ENCODE measurements at regions not wholly inside any gene's neighbourhood (a gene's known extent, or its start where the extent isn't known, plus 50 kb on each side); places are given as distances from the start of the nearest gene placed in this dataset.
"Not testable (repeated sequence)": the region's sequence is repeated elsewhere in the genome, so short reads cannot be mapped to it uniquely, and the experiment has no call there.

DNA sequence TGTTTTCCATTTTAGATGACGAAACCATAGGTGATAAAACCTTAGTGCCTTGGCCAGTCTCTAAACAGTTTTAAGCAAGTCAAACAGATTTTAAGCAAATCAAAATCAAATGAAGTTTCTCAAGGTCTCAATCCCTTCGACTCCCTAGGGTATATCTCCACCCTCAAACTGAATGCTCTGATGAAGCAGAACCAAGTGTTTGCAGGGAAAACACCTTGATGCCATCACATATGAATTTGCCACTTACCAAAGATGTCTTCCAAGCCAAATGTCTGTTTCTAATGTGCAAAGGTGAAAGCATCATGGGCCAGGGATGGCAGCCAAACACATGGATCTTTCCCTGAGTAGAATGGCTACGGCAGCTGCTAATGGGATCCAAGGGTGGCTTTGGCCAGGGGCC, 116.4 kb upstream of the COP1 start:
- DNase-seq (ENCODE audit: low read depth in 1 of 2, low spot score in 1 of 2) = no peak
- in situ Hi-C loops (cut with HindIII; ENCODE audit: low pct_unique_long_range_greater_than_20kb, low sequenced_read_pairs) = no loop called here
- no peak for TF ChIP-seq JUND (IDR thresholded peaks at IDR 0.05; ENCODE audit: low read depth)

DNA sequence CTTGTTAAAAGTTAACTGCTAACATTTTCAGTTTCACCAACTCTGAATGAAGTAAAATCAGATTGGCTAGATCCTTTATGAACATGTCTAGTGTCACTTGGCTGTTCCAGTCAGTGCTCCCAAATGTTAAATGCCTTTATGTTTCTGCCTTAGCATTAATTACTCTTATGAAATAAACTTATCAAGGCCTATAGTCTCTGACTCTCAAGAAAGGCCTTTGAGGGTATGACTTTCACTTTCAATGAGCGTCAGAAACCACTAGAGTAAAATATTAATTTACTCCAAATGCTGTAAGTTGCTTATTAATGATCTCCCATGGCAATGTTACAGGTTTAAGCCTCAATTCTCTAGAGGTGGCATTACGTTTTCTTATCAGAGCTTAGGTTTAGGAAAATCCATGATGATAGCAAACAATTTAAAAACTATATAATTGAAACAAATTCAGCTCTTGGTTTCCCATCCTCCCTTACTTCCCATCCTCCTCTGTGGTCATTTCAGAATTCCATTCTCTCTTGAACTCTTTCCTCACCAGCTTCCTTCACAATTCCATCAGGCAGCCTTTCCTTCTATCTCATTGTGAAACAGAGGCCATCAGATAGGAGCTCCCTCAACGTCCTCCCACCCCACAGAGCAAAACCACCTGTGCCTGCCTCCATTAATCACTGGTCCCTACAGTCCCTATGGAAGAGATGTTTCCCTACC, 108.6 kb upstream of the COP1 start:
- DNase-seq (ENCODE audit: low read depth in 1 of 2, low spot score in 1 of 2) = no peak
- no peak for TF ChIP-seq JUND (IDR thresholded peaks at IDR 0.05; ENCODE audit: low read depth)
- in situ Hi-C loops (cut with HindIII; ENCODE audit: low pct_unique_long_range_greater_than_20kb, low sequenced_read_pairs) = no loop called here

DNA sequence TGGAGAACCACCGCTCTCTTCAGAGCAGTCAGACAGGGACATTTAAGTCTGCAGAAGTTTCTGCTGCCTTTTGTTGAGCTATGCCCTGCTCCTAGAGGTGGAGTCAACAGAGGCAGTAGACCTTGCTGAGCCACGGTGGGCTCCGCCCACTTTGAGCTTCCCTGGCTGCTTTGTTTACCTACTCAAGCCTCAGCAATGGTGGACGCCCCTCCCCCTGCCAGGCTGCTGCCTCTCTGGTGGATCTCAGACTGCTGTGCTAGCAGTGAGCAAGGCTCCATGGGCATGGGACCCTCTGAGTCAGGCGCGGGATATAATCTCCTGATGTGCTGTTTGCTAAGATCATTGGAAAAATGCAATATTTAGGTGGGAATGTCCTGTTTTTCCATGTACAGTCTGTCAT, 89.5 kb upstream of the COP1 start:
- DNase-seq (ENCODE audit: low read depth in 1 of 2, low spot score in 1 of 2); in situ Hi-C loops (cut with HindIII; ENCODE audit: low pct_unique_long_range_greater_than_20kb, low sequenced_read_pairs): not testable (repeated sequence)

DNA sequence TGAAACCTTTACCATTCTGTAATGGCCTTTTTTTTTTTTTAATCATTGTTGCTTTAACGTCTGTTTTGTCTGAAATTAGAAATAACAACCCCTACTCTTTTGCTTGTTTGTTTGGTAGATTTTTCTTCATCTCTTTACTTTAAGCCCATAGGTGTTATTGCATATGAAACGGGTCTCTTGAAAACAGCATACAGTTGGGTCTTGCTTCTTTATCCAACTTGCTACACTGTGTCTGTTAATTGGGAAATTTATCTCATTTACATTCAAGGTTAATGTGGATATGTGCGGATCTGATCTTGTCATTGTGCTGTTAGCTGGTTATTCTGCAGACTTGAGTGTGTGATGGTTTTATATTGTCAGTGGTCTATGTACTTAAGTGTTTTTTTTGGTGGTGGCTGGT, 78.9 kb upstream of the COP1 start:
- DNase-seq (ENCODE audit: low read depth in 1 of 2, low spot score in 1 of 2) = no peak
- TF ChIP-seq JUND (IDR thresholded peaks at IDR 0.05; ENCODE audit: low read depth) = no peak
- in situ Hi-C loops (cut with HindIII; ENCODE audit: low pct_unique_long_range_greater_than_20kb, low sequenced_read_pairs) = no loop called here

DNA sequence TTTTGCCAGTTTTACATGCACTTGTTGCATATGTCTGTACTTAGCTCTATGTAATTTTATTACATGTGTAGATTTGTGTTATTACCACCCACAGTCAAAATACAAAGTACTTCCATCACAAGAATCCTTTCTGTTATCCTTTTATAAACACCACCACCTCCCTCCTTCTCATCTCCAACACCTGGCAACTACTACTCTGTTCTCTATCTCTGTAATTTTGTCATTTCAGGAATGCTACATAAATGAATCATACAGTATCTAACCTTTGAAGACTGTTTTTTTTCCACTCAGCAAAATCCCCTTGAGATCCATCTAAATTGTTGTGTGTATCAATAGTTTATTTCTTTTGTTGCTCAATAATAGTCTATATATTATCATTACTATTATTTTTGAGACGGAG, 64.5 kb upstream of the COP1 start:
- in situ Hi-C loops (cut with HindIII; ENCODE audit: low pct_unique_long_range_greater_than_20kb, low sequenced_read_pairs) = no loop called here
- DNase-seq (ENCODE audit: low read depth in 1 of 2, low spot score in 1 of 2) = no peak
- TF ChIP-seq JUND (IDR thresholded peaks at IDR 0.05; ENCODE audit: low read depth) = no peak

Measured in T47D (cell line).